WTC11 (cell line): ENCODE measurements at regions not wholly inside any gene's neighbourhood (a gene's known extent, or its start where the extent isn't known, plus 50 kb on each side); places are given as distances from the start of the nearest gene placed in this dataset.

Experiments
- ATAC-seq: fragments of 200-7000 bp; cut with Tn5 transposase; 2 replicates; pipeline ENCODE4 v1.10.0; 2021; ENCODE audit warnings: mild to moderate bottlenecking, moderate library complexity
- CTCF ChIA-PET: fragments of 300-600 bp; sonication (Branson Sonifier 250); formaldehyde crosslinking; loops from one replicate; lab custom pipeline; 2021; ENCODE audit warnings: antibody characterized with exemption; lab: Charles Lee
- POLR2A ChIA-PET: fragments of 350-600 bp; sonication (Branson Sonifier 250); formaldehyde crosslinking; loops from one replicate; lab custom pipeline; 2021; ENCODE audit warnings: antibody characterized with exemption; lab: Charles Lee
- DNase-seq: peaks from one replicate; pipeline ENCODE4 v3.0.0; 2021; ENCODE audit warnings: low spot score
- H3K27ac Mint-ChIP-seq: 2 replicates; pipeline ENCODE4 v1.8.0; 2021; ENCODE audit warnings: mixed read lengths
- H3K27me3 Mint-ChIP-seq: 2 replicates; pipeline ENCODE4 v1.8.0; 2021; ENCODE audit warnings: low read depth, mild to moderate bottlenecking, moderate library complexity, mixed read lengths
- H3K36me3 Mint-ChIP-seq: 2 replicates; pipeline ENCODE4 v1.8.0; 2021; ENCODE audit warnings: mixed read lengths
- H3K4me1 Mint-ChIP-seq: 2 replicates; pipeline ENCODE4 v1.8.0; 2022; ENCODE audit warnings: mixed read lengths
- H3K4me3 Mint-ChIP-seq: 2 replicates; pipeline ENCODE4 v1.8.0; 2021; ENCODE audit warnings: mild to moderate bottlenecking, moderate library complexity, mixed read lengths
- H3K9me3 Mint-ChIP-seq: 2 replicates; pipeline ENCODE4 v1.8.0; 2021; ENCODE audit warnings: mixed read lengths
- AR ChIP-seq: fragments of 250-450 bp; sonication (Bioruptor Pico); IDR thresholded peaks from 2 replicates; pipeline ENCODE4 v1.9.0; 2021; ENCODE audit warnings: mild to moderate bottlenecking
- CDX4 ChIP-seq: fragments of 250-450 bp; sonication (Bioruptor Pico); IDR thresholded peaks from 2 replicates; pipeline ENCODE4 v1.9.0; 2021; ENCODE audit warnings: moderate library complexity, mild to moderate bottlenecking, inconsistent platforms, borderline replicate concordance
- CTCF ChIP-seq: fragments of 200-600 bp; IDR thresholded peaks from 2 replicates; pipeline ENCODE4 v1.8.0; 2022; ENCODE audit warnings: antibody characterized with exemption
- GTF2I ChIP-seq: fragments of 250-450 bp; sonication (Bioruptor Pico); conservative IDR thresholded peaks from 2 replicates; pipeline ENCODE4 v1.4.0; 2021; ENCODE audit warnings: mild to moderate bottlenecking
- JAZF1 ChIP-seq: fragments of 250-450 bp; sonication (Bioruptor Pico); IDR thresholded peaks from 2 replicates; pipeline ENCODE4 v1.9.0; 2021; ENCODE audit warnings: moderate library complexity, mild to moderate bottlenecking, inconsistent platforms
- KAT7 ChIP-seq: sonication (generic); formaldehyde crosslinking; IDR thresholded peaks from 2 replicates; pipeline ENCODE4 v1.8.1; 2023; ENCODE audit warnings: missing genetic modification reagents, mild to moderate bottlenecking, borderline replicate concordance
- MXD4 ChIP-seq: fragments of 250-450 bp; sonication (Bioruptor Pico); IDR thresholded peaks from 2 replicates; pipeline ENCODE4 v1.8.0; 2021; ENCODE audit warnings: mild to moderate bottlenecking, moderate library complexity, borderline replicate concordance
- NR2C2 ChIP-seq: sonication (generic); formaldehyde crosslinking; IDR thresholded peaks from 2 replicates; pipeline ENCODE4 v1.8.0; 2022; ENCODE audit warnings: mild to moderate bottlenecking, missing genetic modification reagents
- NR3C1 ChIP-seq: sonication (generic); formaldehyde crosslinking; conservative IDR thresholded peaks from 2 replicates; pipeline ENCODE4 v1.8.1; 2023; ENCODE audit warnings: low read depth, mild to moderate bottlenecking, missing genetic modification reagents
- RORB ChIP-seq: fragments of 250-450 bp; sonication (Bioruptor Pico); IDR thresholded peaks from 2 replicates; pipeline ENCODE4 v1.9.0; 2021; ENCODE audit warnings: mild to moderate bottlenecking
- SP1 ChIP-seq: sonication (generic); formaldehyde crosslinking; conservative IDR thresholded peaks from 2 replicates; pipeline ENCODE4 v1.8.1; 2022; ENCODE audit warnings: missing genetic modification reagents
- TCF7 ChIP-seq: sonication (generic); formaldehyde crosslinking; IDR thresholded peaks from 2 replicates; pipeline ENCODE4 v1.8.0; 2022; ENCODE audit warnings: mild to moderate bottlenecking, low read depth, missing genetic modification reagents, moderate library complexity
- ZNF219 ChIP-seq: sonication (generic); formaldehyde crosslinking; IDR thresholded peaks from 2 replicates; pipeline ENCODE4 v1.8.0; 2023; ENCODE audit warnings: missing genetic modification reagents, mild to moderate bottlenecking, borderline replicate concordance
- ZNF232 ChIP-seq: sonication (generic); formaldehyde crosslinking; IDR thresholded peaks from 2 replicates; pipeline ENCODE4 v1.8.0; 2022; ENCODE audit warnings: mild to moderate bottlenecking, missing genetic modification reagents
- ZNF317 ChIP-seq: sonication (generic); formaldehyde crosslinking; IDR thresholded peaks from 2 replicates; pipeline ENCODE4 v1.8.1; 2023; ENCODE audit warnings: low read depth, mild to moderate bottlenecking, moderate library complexity, missing genetic modification reagents, borderline replicate concordance
- TF ChIP-seq, protein P1 (sequence below): sonication (generic); formaldehyde crosslinking; IDR thresholded peaks from 2 replicates; pipeline ENCODE4 v1.8.0; 2023; ENCODE audit warnings: mild to moderate bottlenecking, missing genetic modification reagents
- TF ChIP-seq, protein P2 (sequence below): sonication (generic); formaldehyde crosslinking; IDR thresholded peaks from 2 replicates; pipeline ENCODE4 v1.8.1; 2022; ENCODE audit warnings: low read depth, mild to moderate bottlenecking, moderate library complexity, missing genetic modification reagents, borderline replicate concordance
- TF ChIP-seq, protein P3 (sequence below): fragments of 250-450 bp; sonication (Bioruptor Pico); IDR thresholded peaks from 2 replicates; pipeline ENCODE4 v1.8.0; 2021; ENCODE audit warnings: mild to moderate bottlenecking
- TF ChIP-seq, protein P4 (sequence below): sonication (generic); formaldehyde crosslinking; IDR thresholded peaks from 2 replicates; pipeline ENCODE4 v1.8.0; 2022; ENCODE audit warnings: mild to moderate bottlenecking, missing genetic modification reagents

- Mint-ChIP-seq H3K27ac (no peak overlapping the region), H3K36me3 (no peaks in the 10 kb centered on the region), H3K4me3 (no peak overlapping the region)
- POLR2A ChIA-PET, result no interaction called here
- DNase-seq, result peak; percentile 15
- TF ChIP-seq AR, result no peak
- no peak for TF ChIP-seq JAZF1 (CRISPR knock-in tag)
- TF ChIP-seq, all 79 proteins: peak for 0
- peak; percentile 91 for ATAC-seq
- Mint-ChIP-seq H3K4me1 (0 out of 2 replicates have a peak, but pooled peaks cover 2% of the 10 kb centered on the region), H3K9me3 (peaks cover 4% of the 10 kb centered on the region; the same call in 1 of the 2 replicates), H3K27me3 (no peaks in the 10 kb centered on the region)
- CTCF ChIA-PET, result interaction anchor here (0.6 to 0.9 kb wide), 4 partner anchors 13 to 27 kb away, joined by 3 to 4 read pairs (median 3); no protein-coding TSS in a partner anchor
Measured at GRCh38 chr1:104018922-104019674, 269.4 kb downstream of the AMY1C start.

- 0 out of 2 replicates have a peak, but pooled peaks cover 2% of the 10 kb centered on the region for H3K4me1 Mint-ChIP-seq
- TF ChIP-seq ZNF219 (CRISPR knock-in tag) (no peak), CDX4 (no peak), KAT7 (CRISPR knock-in tag) (no peak), NR2C2 (CRISPR knock-in tag) (no peak), JAZF1 (CRISPR knock-in tag) (no peak), CTCF (no peak), RORB (CRISPR knock-in tag) (no peak), TCF7 (CRISPR knock-in tag) (no peak), SP1 (CRISPR knock-in tag) (no peak), GTF2I (CRISPR knock-in tag) (no peak), MXD4 (CRISPR knock-in tag) (no peak), ZNF232 (no peak), NR3C1 (CRISPR knock-in tag) (no peak), ZNF317 (CRISPR knock-in tag) (no peak)
- TF ChIP-seq, protein P1, sequence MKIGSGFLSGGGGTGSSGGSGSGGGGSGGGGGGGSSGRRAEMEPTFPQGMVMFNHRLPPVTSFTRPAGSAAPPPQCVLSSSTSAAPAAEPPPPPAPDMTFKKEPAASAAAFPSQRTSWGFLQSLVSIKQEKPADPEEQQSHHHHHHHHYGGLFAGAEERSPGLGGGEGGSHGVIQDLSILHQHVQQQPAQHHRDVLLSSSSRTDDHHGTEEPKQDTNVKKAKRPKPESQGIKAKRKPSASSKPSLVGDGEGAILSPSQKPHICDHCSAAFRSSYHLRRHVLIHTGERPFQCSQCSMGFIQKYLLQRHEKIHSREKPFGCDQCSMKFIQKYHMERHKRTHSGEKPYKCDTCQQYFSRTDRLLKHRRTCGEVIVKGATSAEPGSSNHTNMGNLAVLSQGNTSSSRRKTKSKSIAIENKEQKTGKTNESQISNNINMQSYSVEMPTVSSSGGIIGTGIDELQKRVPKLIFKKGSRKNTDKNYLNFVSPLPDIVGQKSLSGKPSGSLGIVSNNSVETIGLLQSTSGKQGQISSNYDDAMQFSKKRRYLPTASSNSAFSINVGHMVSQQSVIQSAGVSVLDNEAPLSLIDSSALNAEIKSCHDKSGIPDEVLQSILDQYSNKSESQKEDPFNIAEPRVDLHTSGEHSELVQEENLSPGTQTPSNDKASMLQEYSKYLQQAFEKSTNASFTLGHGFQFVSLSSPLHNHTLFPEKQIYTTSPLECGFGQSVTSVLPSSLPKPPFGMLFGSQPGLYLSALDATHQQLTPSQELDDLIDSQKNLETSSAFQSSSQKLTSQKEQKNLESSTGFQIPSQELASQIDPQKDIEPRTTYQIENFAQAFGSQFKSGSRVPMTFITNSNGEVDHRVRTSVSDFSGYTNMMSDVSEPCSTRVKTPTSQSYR (CRISPR knock-in tag), result no peak
- TF ChIP-seq, protein P2, sequence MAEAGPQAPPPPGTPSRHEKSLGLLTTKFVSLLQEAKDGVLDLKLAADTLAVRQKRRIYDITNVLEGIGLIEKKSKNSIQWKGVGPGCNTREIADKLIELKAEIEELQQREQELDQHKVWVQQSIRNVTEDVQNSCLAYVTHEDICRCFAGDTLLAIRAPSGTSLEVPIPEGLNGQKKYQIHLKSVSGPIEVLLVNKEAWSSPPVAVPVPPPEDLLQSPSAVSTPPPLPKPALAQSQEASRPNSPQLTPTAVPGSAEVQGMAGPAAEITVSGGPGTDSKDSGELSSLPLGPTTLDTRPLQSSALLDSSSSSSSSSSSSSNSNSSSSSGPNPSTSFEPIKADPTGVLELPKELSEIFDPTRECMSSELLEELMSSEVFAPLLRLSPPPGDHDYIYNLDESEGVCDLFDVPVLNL (CRISPR knock-in tag), result no peak
- TF ChIP-seq, protein P3, sequence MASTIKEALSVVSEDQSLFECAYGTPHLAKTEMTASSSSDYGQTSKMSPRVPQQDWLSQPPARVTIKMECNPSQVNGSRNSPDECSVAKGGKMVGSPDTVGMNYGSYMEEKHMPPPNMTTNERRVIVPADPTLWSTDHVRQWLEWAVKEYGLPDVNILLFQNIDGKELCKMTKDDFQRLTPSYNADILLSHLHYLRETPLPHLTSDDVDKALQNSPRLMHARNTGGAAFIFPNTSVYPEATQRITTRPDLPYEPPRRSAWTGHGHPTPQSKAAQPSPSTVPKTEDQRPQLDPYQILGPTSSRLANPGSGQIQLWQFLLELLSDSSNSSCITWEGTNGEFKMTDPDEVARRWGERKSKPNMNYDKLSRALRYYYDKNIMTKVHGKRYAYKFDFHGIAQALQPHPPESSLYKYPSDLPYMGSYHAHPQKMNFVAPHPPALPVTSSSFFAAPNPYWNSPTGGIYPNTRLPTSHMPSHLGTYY, result no peak
- TF ChIP-seq, protein P4, sequence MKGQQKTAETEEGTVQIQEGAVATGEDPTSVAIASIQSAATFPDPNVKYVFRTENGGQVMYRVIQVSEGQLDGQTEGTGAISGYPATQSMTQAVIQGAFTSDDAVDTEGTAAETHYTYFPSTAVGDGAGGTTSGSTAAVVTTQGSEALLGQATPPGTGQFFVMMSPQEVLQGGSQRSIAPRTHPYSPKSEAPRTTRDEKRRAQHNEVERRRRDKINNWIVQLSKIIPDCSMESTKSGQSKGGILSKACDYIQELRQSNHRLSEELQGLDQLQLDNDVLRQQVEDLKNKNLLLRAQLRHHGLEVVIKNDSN, result no peak
- no peaks in the 10 kb centered on the region for H3K36me3 Mint-ChIP-seq
- H3K9me3 Mint-ChIP-seq, result peaks cover 4% of the 10 kb centered on the region; the same call in 1 of the 2 replicates
- H3K27me3 Mint-ChIP-seq, result no peaks in the 10 kb centered on the region; the same call in 1 of the 2 replicates
- H3K4me3 Mint-ChIP-seq, result no peak overlapping the region
- CTCF ChIA-PET, result interaction anchor here (0.6 kb wide), 2 partner anchors 12 to 17 kb away, joined by 3 to 4 read pairs; no protein-coding TSS in a partner anchor
- ATAC-seq, result no peak
- no peak for DNase-seq
- POLR2A ChIA-PET, result no interaction called here
- no peak overlapping the region for H3K27ac Mint-ChIP-seq
Measured at GRCh38 chr1:104019675-104020049, 270.0 kb downstream of the AMY1C start.
